ENCODE measurements at regions not wholly inside any gene's neighbourhood (a gene's known extent, or its start where the extent isn't known, plus 50 kb on each side); places are given as distances from the start of the nearest gene placed in this dataset.

GRCh38 chr3:162278834-162279233 lies 782.2 kb downstream of the OTOL1 start:
- Mint-ChIP-seq H3K9me3 (ENCODE audit: unreplicated experiment) (no peaks in the 10 kb centered on the region), H3K36me3 (ENCODE audit: insufficient read depth, unreplicated experiment) (no peaks in the 10 kb centered on the region), H3K4me1 (ENCODE audit: low read depth, unreplicated experiment) (no peaks in the 10 kb centered on the region), H3K27me3 (ENCODE audit: insufficient read depth, unreplicated experiment) (no peaks in the 10 kb centered on the region), H3K27ac (ENCODE audit: unreplicated experiment) (no peak overlapping the region), H3K4me3 (ENCODE audit: unreplicated experiment) (no peak overlapping the region)
- Histone ChIP-seq H3K9me3 (no peaks in the 10 kb centered on the region), H3K4me1 (no peaks in the 10 kb centered on the region), H3K36me3 (ENCODE audit: control insufficient read depth, insufficient read depth, low read length) (no peaks in the 10 kb centered on the region), H3K4me3 (ENCODE audit: low read depth, low read length) (no peak overlapping the region), H3K27me3 (replicated peaks; ENCODE audit: control insufficient read depth, insufficient read depth, low read length) (no peaks in the 10 kb centered on the region)
- TF ChIP-seq CTCF (IDR thresholded peaks at IDR 0.05; ENCODE audit: insufficient read depth in 1 of 2, low read depth in 1 of 2, low read length in 1 of 2, severe bottlenecking in 1 of 2, unreplicated experiment in 1 of 2), result no peak
- intact Hi-C loops (cut with micrococcal nuclease; ENCODE audit: unreplicated experiment), result no loop called here
- BruUV-seq (replicated peaks), result no TSS peak
- ChIA-PET POLR2A (no interaction called here), CTCF (no interaction called here)
- DNase-seq, result no peak

GRCh38 chr3:162285259-162285658 lies 788.7 kb downstream of the OTOL1 start:
- TF ChIP-seq CTCF (IDR thresholded peaks at IDR 0.05; ENCODE audit: insufficient read depth in 1 of 2, low read depth in 1 of 2, low read length in 1 of 2, severe bottlenecking in 1 of 2, unreplicated experiment in 1 of 2), result no peak
- CTCF ChIA-PET, result no interaction called here
- no peaks in the 10 kb centered on the region for H3K27me3 Mint-ChIP-seq (ENCODE audit: insufficient read depth, unreplicated experiment)
- intact Hi-C loops (cut with micrococcal nuclease; ENCODE audit: unreplicated experiment), result no loop called here
- Histone ChIP-seq H3K27me3 (replicated peaks; ENCODE audit: control insufficient read depth, insufficient read depth, low read length) (no peaks in the 10 kb centered on the region), H3K9me3 (no peaks in the 10 kb centered on the region), H3K36me3 (ENCODE audit: control insufficient read depth, insufficient read depth, low read length) (no peaks in the 10 kb centered on the region), H3K4me3 (ENCODE audit: low read depth, low read length) (no peak overlapping the region), H3K4me1 (no peaks in the 10 kb centered on the region)
- H3K36me3 Mint-ChIP-seq (ENCODE audit: insufficient read depth, unreplicated experiment), result no peaks in the 10 kb centered on the region
- DNase-seq, result no peak
- no peak overlapping the region for H3K4me3 Mint-ChIP-seq (ENCODE audit: unreplicated experiment)
- H3K27ac Mint-ChIP-seq (ENCODE audit: unreplicated experiment), result no peak overlapping the region
- BruUV-seq (replicated peaks), result no TSS peak
- POLR2A ChIA-PET, result no interaction called here
- no peaks in the 10 kb centered on the region for H3K9me3 Mint-ChIP-seq (ENCODE audit: unreplicated experiment)
- H3K4me1 Mint-ChIP-seq (ENCODE audit: low read depth, unreplicated experiment), result no peaks in the 10 kb centered on the region

DNA sequence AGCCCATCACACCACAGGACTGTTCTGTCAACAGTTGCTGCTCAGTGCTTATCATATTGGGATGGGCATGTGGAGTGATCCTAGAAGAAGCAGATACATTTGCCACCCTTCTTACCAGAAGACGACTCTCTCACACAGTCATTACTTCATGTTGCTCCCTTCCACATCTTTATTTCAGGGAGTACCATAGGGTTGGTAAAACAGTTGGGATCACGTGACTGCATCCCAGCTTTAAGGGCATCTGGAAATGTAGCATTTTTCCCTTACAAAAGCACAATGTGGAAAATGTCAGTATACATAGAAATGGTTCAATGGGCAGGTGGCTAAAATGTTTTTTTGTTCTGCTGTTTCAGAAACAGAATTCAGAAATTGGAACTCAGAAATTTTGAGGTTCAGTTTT lies 791.0 kb downstream of the OTOL1 start:
- Mint-ChIP-seq H3K4me1 (ENCODE audit: low read depth, unreplicated experiment) (no peaks in the 10 kb centered on the region), H3K9me3 (ENCODE audit: unreplicated experiment) (no peaks in the 10 kb centered on the region), H3K27me3 (ENCODE audit: insufficient read depth, unreplicated experiment) (no peaks in the 10 kb centered on the region), H3K36me3 (ENCODE audit: insufficient read depth, unreplicated experiment) (no peaks in the 10 kb centered on the region), H3K27ac (ENCODE audit: unreplicated experiment) (no peak overlapping the region), H3K4me3 (ENCODE audit: unreplicated experiment) (no peak overlapping the region)
- DNase-seq, result no peak
- ChIA-PET POLR2A (no interaction called here), CTCF (no interaction called here)
- no peaks in the 10 kb centered on the region for H3K9me3 ChIP-seq
- no peaks in the 10 kb centered on the region for H3K4me1 ChIP-seq
- H3K4me3 ChIP-seq (ENCODE audit: low read depth, low read length), result no peak overlapping the region
- intact Hi-C loops (cut with micrococcal nuclease; ENCODE audit: unreplicated experiment), result no loop called here
- no peaks in the 10 kb centered on the region for H3K36me3 ChIP-seq (ENCODE audit: control insufficient read depth, insufficient read depth, low read length)
- H3K27me3 ChIP-seq (replicated peaks; ENCODE audit: control insufficient read depth, insufficient read depth, low read length), result no peaks in the 10 kb centered on the region
- no TSS peak for BruUV-seq (replicated peaks)
- no peak for TF ChIP-seq CTCF (IDR thresholded peaks at IDR 0.05; ENCODE audit: insufficient read depth in 1 of 2, low read depth in 1 of 2, low read length in 1 of 2, severe bottlenecking in 1 of 2, unreplicated experiment in 1 of 2)
